Heart right ventricle (tissue), 16 donors: ENCODE measurements at regions not wholly inside any gene's neighbourhood (a gene's known extent, or its start where the extent isn't known, plus 50 kb on each side); places are given as distances from the start of the nearest gene placed in this dataset.

Experiments
- ATAC-seq, 8 donors: fragments of 200-7000 bp; cut with Tn5 transposase; one replicate each; pipeline ENCODE4 v1.9.1; 2020; ENCODE audit warnings: mild to moderate bottlenecking in 8 of 8, moderate library complexity in 8 of 8, moderate number of reproducible peaks in 1 of 8
- DNase-seq, 2 donors: peaks; one replicate each; pipeline ENCODE4 v3.0.0-alpha.2; 2020
- H3K27ac ChIP-seq, 10 donors: fragments of 200-600 bp; sonication (generic) in 2 of 10; one replicate each; pipeline versions ENCODE4 v1.5.0 to v1.8.0; 2020 to 2022; ENCODE audit warnings: mild to moderate bottlenecking in 3 of 10
- H3K27me3 ChIP-seq, 7 donors: fragments of 200-600 bp; one replicate each; pipeline ENCODE4 v1.8.0; 2021 to 2022; ENCODE audit warnings: mild to moderate bottlenecking in 2 of 7
- H3K36me3 ChIP-seq, 9 donors: fragments of 200-600 bp; sonication (generic) in 1 of 9; one replicate each; pipeline versions ENCODE4 v1.5.0 to v1.8.0; 2020 to 2022; ENCODE audit warnings: mild to moderate bottlenecking in 2 of 9
- H3K4me1 ChIP-seq, 9 donors: fragments of 200-600 bp; sonication (generic) in 1 of 9; one replicate each; pipeline versions ENCODE4 v1.5.0 to v1.8.0; 2020 to 2022; ENCODE audit warnings: mild to moderate bottlenecking in 4 of 9
- H3K4me3 ChIP-seq, 10 donors: fragments of 200-600 bp; sonication (generic) in 2 of 10; one replicate each; pipeline versions ENCODE4 v1.5.0 to v1.8.0; 2020 to 2022; ENCODE audit warnings: mild to moderate bottlenecking in 7 of 10, moderate library complexity in 2 of 10
- H3K9me3 ChIP-seq, 11 donors: fragments of 200-600 bp in 10 of 11; sonication (generic) in 2 of 11; one replicate each; pipeline versions ENCODE4 v1.5.0 to v1.8.0; 2013 to 2022; ENCODE audit warnings: mild to moderate bottlenecking in 2 of 11, control low read depth in 1 of 11, moderate library complexity in 1 of 11
- CTCF ChIP-seq, 9 donors: fragments of 200-600 bp; sonication (generic) in 2 of 9; IDR thresholded peaks; one replicate each; pipeline versions ENCODE4 v1.5.0 to v1.8.0; 2021 to 2022; ENCODE audit warnings: antibody characterized with exemption in 9 of 9, mild to moderate bottlenecking in 5 of 9, moderate library complexity in 1 of 9
- WGBS, 2 donors: extraction: QIAGEN DNeasy Blood & Tissue Kit; methylation state at CpG; one replicate each; pipeline ENCODE4 v1.1.7; 2013; ENCODE audit warnings: inconsistent platforms in 1 of 2; 5-methylcytosine and 5-hydroxymethylcytosine counted together
- intact Hi-C, 10 donors: fragments of 100-400 bp; cut with DNase I; formaldehyde crosslinking; loops; one replicate each; pipeline versions ENCODE4 v1.11.1 to v1.14.2; 2022
- donor health status: Arrhythmogenic right ventricular cardiomyopathy.
- donor health status: ischemic (EF 13 %, LVEDD 7.1; RV severe dilation, severe dysfunction).
- donor health status: healthy with polysubstance abuse.
- donor health status: DM: no; HTN: yes; CAD: no.
- donor health status: DM: no; HTN: no; CAD: no.
- donor health status: ischemic (EF 25% LVEDD 6.9; RV normal size, moderate dysfunction).
- donor health status: ischemic (EF 25% LVEDD 5.7; RV mildly dilated, moderate dysfunction).
- donor health status: healthy.
- donor health status: DM: yes; HTN: yes; CAD: no.
- donor health status: Ischemic cardiomyopathy.
- donor health status: ischemic (EF 35%, LVEDD 5.7; RV mildly dilated, moderate dysfunction).
- donor health status: nonischemic (EF 11% LVEDD 7.7; RV severe dilation, severe dysfunction).
- donor health status: DM: yes; HTN: yes; CAD: no.
- donor health status: PGD.
- donor health status: ischemic (EF 29% LVEDD 5.4; RV normal size, mild dysfunction).
- donor health status: nonischemic (EF 23%, LVEDD 6.1; RV moderate dilation, normal function).

GRCh38 chrX:22616867-22617266 is 344.2 kb downstream of the CBLL2 start:
- 82 to 90% methylated on average over 2 of the region's 2 CpGs for WGBS, 2 donors
- H3K27ac ChIP-seq, result no peak overlapping the region
- TF ChIP-seq CTCF (IDR thresholded peaks at IDR 0.05), result no peak
- DNase-seq, result no peak
- no peak overlapping the region for H3K4me3 ChIP-seq
- no peaks in the 10 kb centered on the region for H3K36me3 ChIP-seq
- no peaks in the 10 kb centered on the region for H3K27me3 ChIP-seq
- intact Hi-C loops, result no loop called here
- no peaks in the 10 kb centered on the region for H3K4me1 ChIP-seq
- peaks cover 0 to 4% (median 0%) of the 10 kb centered on the region in 11 donors for H3K9me3 ChIP-seq
- no peak for ATAC-seq

- ATAC-seq, result no peak
- peaks cover 0 to 2% (median 0%) of the 10 kb centered on the region in 7 donors for H3K27me3 ChIP-seq
- no peaks in the 10 kb centered on the region for H3K9me3 ChIP-seq
- no peaks in the 10 kb centered on the region for H3K4me1 ChIP-seq
- H3K36me3 ChIP-seq, result no peaks in the 10 kb centered on the region
- WGBS, 2 donors, result 65 to 89% methylated on average over 3 of the region's 3 CpGs
- no peak overlapping the region for H3K4me3 ChIP-seq
- DNase-seq, result no peak
- TF ChIP-seq CTCF (IDR thresholded peaks at IDR 0.05), result no peak
- intact Hi-C loops, result no loop called here
- H3K27ac ChIP-seq, result peak overlapping the region in 4 of 10 donors; percentile 31 to 51 (median 39)
Measured at GRCh38 chrX:22627576-22627975, 354.9 kb downstream of the CBLL2 start.

- H3K9me3 ChIP-seq, result no peaks in the 10 kb centered on the region
- 32 to 50% methylated on average over 2 of the region's 2 CpGs for WGBS, 2 donors
- H3K27ac ChIP-seq, result peak overlapping the region in 5 of 10 donors; percentile 43 to 65 (median 48)
- no peak overlapping the region for H3K4me3 ChIP-seq
- H3K36me3 ChIP-seq, result no peaks in the 10 kb centered on the region
- peak in 1 of 2 donors; percentile 6 for DNase-seq
- peaks cover 0 to 2% (median 0%) of the 10 kb centered on the region in 7 donors for H3K27me3 ChIP-seq
- peak in 6 of 8 donors; percentile 58 to 92 (median 80) for ATAC-seq
- intact Hi-C loops, result no loop called here
- TF ChIP-seq CTCF (IDR thresholded peaks at IDR 0.05), result no peak
- no peaks in the 10 kb centered on the region for H3K4me1 ChIP-seq
Measured at GRCh38 chrX:22628275-22628674, 355.6 kb downstream of the CBLL2 start.

GRCh38 chrX:22629105-22629725 is 356.5 kb downstream of the CBLL2 start:
- WGBS, 2 donors, result 48 to 67% methylated on average over 2 of the region's 2 CpGs
- Histone ChIP-seq H3K36me3 (no peaks in the 10 kb centered on the region), H3K9me3 (no peaks in the 10 kb centered on the region), H3K27me3 (peaks cover 0 to 2% (median 0%) of the 10 kb centered on the region in 7 donors), H3K27ac (peak overlapping the region in 5 of 10 donors; percentile 43 to 65 (median 48)), H3K4me3 (no peak overlapping the region), H3K4me1 (no peaks in the 10 kb centered on the region)
- no peak for DNase-seq
- TF ChIP-seq CTCF (IDR thresholded peaks at IDR 0.05), result no peak
- peak in 2 of 8 donors; percentile 59 to 81 for ATAC-seq
- intact Hi-C loops, result no loop called here
